Stimulated activated CD4-positive, alpha-beta T cell treated with anti-CD3 and anti-CD28 coated beads, Interleukin-4, amount 100 ng/mL, for 4 hours (primary cell): ENCODE measurements at regions not wholly inside any gene's neighbourhood (a gene's known extent, or its start where the extent isn't known, plus 50 kb on each side); places are given as distances from the start of the nearest gene placed in this dataset.

Source experiments
- DNase-seq, 2 experiments: peaks; one replicate each; pipeline ENCODE4 v3.0.0-alpha.2; 2020

DNA sequence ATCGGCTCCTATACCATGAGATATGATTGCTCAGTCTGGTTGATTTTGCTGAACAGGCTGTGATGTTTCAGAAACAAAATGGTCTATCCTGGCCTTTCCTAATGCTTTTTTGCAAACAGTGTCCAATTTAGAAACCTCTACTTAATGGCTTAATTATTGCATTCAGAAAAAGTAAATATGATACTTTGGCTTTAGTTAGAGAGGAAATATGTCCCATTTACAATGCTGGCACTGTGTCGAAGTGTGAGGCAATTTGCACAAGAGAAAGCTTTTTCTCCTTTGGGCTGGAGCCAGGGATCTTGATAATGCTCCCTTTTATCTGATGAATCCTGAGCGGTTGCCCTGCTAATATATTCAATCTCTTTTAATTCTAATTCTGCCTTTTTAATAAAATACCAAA, 418.9 kb downstream of the EPHA4 start:
- DNase-seq: no peak

DNA sequence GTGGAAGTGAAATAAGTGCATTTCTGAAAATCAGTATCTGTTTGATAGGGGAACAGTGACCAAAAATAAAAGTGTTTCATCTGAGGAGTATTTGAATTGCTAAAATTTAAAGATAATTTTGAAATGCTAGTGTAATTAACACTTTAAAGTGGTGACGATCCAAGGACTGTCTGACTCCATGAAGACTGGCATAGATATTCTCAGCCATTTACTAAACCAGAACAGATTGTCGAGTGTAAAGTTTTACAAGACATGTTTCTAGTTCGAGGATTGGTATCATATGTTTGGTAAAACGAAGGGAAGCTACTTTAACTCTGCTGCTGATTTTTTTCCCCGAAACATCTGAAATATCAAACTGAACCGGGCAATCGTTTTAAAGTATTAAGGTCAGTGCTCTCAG, 417.9 kb downstream of the EPHA4 start:
- no peak for DNase-seq

DNA sequence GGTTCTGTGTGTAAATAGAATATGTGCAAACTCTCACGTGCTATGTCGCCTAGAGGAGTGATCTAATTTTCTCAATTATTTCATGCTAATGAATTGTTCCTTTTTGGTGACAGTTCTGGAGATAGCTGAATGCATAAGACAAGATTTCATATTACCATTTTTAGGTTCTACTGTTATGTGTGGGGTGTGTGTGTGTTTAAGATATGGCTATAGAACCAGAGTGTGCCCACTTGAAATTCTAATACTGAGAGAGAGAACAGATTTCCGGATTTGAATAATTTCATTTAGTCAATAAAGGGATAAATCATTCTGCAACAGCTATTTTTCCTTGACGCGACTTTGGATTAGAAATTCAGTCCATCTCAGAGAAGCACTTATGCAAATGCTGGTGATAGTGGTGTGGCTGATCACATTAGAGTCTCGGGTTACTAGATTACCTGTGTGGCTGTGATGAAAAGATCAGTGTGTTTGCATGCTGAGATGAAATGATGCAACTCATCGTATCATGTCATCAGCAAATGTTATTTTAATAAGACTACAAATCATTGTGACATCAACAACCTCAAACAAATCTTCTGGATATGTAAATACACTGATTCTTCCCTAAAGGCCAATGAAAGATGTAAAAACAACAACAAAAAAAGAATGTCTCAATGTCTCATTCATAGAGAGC, 415.9 kb downstream of the EPHA4 start:
- DNase-seq: no peak

DNA sequence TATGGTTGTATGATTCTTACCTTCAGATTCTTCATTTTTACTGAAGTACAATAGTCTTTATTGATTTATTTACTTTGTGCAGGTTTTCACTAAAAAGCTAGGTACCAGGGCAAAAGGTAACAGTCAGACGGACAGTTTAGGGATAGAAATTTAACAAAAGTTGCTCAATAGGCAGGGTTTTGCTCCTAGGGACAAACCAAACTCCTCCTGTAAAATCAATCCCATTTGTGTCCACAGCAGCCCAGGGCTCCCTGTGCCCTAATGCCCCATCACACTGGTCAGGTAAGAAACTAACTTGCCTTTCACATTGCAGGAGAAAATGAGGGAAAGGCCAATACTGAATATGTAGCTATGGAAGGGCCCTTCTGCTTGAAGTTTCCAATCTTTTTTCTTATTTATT, 410.9 kb downstream of the EPHA4 start:
- no peak for DNase-seq

DNA sequence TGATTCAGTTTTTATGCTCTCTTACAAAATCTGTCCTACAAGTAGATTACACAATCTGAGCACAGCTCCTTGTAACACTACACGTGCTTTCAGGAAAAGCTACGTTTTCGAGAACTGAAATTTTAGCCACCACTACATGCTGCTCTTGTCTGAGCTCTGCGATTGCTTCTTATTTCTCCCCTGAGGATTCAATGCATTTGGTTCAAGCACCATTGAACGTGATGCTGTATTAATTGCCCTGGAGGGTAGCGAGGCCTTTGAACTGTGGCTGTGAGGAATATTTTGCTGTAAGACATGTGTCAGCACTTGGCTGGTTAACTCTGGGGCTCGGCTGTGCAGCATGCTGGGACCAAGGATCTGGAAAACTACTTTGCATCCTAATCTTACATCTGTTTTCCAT, 405.8 kb downstream of the EPHA4 start:
- no peak for DNase-seq

DNA sequence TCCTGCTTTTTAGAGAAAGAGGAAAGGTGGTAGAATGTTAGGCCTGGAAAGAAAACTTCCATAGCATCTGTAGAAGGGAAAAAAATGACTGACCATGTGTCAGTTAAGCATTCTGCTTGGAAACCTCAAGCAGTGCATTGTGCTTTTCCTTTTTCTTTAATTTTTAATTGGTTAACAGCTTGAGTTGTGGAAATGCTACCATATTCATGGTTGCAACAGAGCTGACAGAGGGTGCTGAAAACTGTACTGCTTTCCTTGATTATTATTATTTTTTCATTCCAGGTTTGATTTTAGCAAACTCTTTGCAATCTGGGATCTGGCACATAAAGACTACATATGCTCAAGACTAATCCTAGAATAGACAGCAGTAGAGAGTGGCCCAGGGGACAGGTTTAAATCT, 404.5 kb downstream of the EPHA4 start:
- no peak for DNase-seq

DNA sequence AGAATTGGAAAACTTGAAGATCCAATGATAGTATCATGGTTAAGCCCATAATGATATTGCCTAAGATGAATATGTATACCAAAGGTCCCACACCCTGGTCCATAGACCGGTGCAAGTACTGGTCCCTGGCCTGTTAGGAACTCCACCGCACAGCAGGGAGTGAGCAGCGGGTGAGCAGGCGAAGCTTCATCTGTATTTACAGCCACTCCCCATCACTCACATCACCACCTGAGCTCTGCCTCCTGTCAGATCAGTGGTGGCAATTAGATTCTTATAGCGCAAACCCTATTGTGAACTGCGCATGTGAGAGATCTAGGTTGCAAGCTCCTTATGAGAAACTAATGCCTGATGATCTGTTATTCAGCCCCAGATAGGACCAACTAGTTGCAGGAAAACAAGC, 402.4 kb downstream of the EPHA4 start:
- DNase-seq: no peak

DNA sequence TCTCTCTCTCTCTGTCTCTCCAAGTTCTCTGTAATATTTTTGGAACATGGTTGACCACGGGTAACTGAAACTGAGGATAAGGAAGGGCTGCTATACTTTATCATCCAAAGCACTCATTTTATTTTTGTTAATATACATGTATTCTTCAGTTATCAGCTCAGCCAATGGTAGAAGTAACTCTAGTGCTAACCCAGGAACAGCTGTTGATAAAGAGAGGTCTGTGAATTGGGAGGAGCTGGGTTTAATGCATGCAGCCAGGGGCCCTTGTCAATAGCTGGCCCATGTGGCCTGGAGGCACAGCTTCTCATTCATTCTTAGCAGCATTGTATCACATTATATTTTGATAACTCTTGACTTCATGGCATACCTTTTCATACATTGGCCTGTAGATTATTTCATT, 401.6 kb downstream of the EPHA4 start:
- DNase-seq: no peak

DNA sequence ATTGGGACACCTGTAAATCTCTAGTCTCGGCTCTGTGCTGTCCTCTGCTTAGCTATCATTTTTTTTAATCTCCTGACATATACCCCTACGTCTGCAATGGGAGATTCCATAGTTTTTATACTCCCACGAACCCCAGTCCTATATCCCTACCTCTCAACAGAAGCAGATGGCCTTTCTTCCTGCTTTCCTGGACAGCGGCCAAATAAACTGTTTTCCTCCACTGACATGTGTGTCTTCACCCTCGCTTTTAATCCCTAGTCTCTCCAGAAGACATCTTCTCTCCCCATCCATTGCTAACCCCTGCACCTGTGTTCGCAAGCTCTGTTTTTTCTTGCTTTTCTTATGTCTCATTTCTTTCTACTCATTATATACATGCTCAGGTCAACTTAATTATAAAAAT, 395.4 kb downstream of the EPHA4 start:
- DNase-seq: no peak

DNA sequence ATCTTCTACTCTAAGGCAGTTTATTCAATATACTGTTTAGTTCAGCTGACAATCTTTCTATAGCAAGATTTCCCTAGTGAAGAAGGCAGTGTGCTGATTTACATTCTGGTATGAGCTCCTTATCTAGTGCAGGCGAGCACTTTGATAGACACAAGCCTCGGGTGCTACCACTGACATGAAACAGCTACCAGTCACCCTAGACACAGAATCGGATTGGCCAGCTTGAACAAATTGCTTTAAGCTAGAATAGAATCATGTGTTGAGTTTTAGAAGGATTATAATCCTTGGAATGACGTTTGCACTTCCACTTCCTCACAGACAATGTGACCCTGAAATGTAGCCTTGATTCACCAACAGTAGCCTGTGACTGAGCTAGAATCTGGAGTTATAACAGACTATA, 394.0 kb downstream of the EPHA4 start:
- no peak for DNase-seq

DNA sequence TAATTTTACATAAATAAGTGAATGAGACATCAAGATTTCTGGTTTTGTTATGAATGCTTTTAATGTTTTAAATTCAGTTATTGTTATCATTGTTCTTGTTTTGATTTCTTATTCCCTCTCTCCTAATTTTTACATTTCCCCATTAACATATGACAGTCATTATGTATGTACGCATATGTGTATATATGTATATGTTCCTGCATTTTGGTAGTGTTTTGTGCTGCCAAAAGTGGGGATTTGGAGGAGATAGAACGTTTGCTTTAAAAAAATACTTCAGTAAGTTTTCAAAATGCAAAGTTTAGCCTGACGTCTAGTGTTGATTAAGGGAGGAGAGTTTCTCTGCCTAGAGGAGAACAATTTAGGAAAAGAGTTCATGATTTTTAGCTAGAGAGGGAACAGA, 385.2 kb downstream of the EPHA4 start:
- no peak for DNase-seq

DNA sequence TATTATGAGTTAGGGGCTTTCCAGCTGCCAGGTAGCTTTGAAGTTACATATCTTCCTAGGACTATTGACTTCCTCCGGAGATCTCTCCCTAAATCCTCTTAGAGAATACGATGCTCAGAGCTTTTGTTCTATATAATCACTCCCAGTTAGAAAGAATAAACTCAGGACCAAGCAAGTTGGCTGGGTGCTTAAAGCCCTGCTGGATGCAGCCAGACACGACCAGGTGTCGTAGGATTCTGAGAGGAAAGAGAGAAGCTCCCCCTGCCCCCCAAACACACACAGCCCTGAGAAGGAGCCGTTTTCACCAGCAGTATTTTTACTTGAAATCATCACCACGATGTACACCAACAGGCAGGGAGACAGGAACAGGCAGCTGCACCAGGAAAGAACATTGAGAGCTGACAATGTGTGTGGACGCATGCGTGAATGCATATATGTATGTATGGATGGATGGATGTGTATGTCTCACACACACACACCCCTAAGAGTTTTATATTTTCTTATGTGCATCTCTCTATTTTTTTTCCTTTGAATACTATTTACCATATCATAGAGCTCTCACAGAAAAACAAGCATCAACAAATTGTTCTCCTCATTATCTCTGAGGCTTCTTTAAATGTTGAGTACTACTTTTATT, 382.6 kb downstream of the EPHA4 start:
- DNase-seq: no peak

DNA sequence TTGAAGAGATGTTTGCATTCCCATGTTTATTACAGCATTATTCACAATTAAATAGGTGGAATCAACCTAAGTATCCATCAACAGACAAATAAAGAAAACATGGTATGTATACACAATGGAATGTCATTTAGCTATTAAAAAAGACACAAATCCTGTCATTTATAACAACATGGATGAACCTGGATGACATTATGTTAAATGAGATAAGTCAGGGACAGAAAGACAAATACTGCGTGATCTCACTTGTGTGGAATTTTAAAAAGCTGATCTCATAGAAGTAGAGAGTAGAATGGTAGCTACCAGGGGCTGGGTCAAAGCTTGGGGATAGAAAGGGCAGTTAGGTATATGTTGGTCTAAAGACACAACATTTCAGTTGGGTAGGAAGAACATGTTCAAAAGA, 376.3 kb downstream of the EPHA4 start:
- no peak for DNase-seq

DNA sequence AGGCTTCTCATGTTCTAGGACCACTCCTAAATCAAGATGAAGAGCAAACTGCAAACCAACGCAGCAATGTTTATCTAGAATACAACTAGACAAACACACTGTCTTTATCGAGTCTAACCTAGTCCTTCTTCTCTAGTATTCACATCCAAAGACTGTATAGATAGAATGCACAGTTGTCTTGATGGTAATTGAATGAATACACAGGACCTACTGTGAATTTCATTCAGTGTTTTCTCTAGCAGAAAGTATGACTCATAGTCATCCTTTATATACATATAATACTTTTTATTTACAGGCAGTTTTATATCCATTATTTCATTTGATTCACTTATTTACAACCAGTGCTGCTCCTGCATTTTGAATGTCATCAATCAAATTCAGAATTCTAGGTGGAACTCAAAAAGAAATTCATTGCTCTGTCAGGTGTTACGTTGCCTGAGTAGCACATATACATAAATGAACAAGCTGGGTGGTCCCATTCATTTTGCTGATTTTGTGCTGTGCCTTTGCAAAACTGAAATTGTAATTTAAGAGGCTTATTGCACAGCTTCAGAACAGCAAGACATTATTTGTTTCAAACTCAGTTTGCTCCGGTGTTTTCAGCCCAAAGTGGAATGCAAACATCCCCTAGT, 374.8 kb downstream of the EPHA4 start:
- no peak for DNase-seq

DNA sequence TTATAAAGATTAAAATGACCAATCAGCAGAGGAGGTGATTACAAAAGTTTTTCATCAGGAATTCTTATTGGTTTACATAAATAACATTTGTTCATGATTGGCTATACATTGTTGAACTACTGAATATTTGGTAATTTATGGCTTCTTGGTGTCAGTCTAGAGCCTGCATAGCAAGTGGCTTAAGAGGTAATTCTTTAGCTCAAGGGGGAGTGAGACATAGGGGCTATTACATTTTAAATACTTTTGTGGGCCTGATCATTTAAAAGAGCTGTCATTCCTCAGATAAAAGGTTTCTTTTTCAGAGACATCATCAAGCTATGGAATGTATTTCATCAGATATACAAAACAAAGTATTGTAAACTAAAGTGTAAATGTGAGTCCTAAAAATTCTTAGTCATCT, 373.8 kb downstream of the EPHA4 start:
- DNase-seq: no peak

DNA sequence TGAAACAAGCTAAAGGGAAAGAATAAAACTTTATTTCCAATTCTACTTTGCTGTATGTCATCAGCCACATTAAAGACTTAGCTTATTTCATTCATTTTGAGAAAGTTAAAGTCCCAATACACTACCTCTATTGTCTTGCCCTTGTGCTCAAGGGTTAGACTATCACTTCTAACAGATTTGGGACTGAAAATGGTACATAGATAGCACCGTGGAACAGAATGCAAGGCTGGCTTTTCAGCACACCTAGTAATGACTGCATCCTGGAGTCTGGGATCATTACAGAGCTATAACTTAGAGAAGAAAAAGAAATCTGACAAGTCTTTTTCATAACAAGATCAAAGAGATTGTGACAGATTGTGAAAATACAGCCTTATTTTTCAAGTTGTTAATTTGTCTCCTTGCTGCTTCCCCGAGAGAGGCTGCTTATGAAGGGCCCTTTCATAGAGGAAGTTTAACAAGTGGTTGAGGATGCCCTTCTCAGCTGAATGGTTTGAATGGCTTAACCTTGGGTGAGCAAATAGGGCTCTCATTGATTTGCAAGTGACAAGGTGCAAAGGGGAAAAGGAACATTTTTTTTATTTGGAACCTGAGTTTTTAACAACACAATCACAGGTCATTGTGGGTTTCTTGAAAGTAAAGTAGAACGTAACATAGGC, 371.8 kb downstream of the EPHA4 start:
- no peak for DNase-seq

DNA sequence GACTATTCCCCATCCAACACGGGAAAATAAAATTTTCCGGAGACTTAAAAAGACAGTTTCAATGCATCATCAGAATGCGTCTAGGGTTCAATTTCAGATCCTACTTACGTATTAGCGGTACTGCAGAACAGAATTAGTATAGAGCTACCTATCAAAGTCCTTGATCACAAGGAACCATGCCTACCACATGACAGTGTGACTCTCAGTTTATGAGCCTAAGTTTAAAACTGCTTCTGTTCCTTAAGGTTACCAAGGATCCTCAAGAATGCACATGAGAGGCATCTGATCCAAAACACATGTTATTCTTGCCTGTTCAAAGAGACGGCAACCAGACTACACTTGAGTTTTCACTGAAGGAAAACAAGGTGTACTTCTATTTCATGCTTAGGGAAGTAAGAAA, 369.7 kb downstream of the EPHA4 start:
- no peak for DNase-seq

DNA sequence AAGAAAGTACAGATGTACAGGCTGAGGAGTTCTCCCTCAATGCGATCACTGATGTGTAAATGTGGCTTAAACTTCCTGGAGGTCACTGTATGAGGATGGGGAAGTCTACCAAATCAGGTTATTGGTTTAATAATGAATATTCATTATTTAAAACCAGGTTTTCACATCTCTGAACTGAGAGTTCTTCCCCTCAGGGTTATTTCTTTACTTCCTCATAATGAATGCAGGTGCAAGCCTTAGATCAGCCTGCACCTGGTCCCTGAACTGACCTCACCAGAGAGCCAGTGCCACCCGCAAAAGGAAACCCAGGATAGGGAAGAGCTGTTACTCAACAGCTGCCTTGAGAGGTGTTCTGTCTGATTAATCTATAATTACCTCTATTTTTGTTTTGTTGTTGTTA, 369.0 kb downstream of the EPHA4 start:
- DNase-seq: no peak

DNA sequence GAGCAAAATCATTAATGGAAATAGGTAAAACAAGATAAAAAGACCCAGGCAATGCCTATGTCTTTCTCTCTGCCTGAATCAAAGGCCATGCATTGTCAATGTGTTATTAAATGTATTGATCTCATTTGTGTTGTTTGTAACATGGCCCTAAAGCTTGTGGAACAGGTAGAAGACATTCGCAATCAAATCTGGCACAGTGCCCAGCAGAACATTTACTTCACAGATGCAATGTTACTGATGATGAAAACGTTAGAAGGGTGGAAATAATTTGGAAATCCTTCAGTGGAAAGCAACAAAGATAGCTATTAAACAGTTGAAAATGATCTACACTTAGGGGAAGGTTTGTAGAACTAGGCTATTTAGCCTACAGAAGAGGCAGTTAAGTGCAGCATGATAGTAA, 368.2 kb downstream of the EPHA4 start:
- DNase-seq: no peak

DNA sequence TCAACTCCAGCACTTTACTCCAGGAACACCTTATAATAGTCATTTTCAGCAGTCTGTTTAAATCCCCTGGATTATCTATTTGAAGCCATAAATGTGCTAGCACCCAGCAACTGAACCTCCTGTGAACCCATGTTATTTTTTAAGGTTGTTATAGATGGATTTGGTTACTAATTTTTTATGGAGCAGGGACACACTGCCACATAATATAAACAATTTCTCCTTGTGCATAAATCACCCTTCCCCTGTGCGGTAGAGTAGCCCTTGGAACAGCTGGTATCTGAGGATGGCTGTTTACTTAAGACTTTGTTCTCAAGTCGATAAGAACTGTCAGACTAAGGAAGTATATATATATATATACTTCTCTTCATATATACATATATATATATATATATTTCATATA, 367.4 kb downstream of the EPHA4 start:
- no peak for DNase-seq

DNA sequence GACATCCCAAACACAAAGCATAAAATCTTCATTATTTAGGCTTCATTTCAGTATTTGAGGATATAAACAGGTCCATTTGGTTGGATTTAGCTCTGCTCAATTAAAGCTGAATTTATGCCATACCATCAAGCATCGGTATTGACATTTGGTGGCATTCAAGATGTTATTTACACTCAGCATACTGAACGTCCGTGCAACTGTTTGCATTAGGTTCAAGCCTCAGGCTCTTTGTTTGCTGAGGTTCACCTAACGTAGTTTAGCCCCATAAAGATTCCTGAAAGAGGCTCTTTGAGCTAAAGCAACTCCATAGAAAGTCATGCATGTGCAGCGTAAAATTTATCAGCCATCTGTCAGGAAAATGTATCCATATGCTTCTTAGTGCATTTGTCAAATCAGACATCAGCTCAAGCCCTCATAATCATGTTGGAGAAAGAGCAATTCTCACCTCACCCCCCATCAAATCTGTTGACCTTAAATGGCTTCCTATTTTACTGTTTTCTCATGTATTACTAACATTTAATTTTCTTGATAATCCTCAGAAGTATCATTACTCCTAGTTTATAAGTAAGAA, 366.9 kb downstream of the EPHA4 start:
- no peak for DNase-seq

DNA sequence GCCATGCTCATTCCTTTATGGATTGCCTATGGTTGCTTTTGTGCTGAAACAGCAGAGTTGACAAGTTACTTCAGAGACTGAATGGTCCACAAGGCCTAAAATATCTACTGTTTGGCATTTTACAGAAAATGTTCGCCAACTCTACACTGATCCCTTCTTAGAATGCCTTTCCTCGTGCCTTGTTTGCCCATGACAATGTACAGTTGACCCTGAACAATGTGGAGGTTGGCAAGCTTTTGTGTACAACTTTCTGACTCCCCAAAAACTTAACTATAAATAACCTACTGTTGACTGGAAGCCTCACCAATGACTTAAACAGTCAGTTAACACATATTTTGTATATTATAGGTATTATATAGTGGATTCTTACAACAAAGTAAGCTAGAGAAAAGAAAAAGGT, 361.4 kb downstream of the EPHA4 start:
- DNase-seq: no peak

DNA sequence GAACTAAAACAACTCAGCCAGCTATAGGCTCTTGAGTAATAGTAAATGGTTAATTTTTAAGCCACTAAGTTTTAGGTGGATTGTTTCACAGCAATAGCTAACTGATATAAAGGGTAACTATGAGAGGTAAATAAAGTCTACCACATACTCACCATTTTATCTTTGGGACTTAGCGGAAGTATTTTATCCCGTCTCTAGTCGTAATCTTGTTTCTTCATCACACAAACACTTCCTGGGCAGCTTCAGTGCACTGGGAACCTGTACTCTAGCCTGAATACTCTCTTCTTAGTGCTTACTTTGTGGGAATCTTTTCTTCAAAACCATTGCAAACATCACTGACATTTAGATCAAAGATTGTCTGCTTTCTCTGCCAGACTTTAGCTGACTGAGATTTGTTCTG, 360.5 kb downstream of the EPHA4 start:
- no peak for DNase-seq

DNA sequence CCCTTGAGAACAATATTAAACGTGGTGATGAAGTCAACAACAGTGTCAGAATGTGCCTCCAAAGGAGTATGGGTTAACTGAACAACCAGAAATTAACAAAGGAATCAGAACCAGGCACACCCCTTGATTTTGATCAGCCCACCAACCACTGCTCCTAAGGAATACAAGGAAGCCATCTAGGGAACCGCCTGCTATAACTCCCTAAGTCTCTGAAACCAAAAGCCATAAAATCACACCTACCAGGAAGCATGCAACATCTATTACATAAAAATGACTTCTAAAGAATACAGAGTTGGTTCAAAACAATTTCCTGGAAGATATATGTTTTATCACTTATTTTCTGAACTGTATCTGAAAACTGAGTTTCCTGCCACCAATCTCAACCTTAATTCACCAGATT, 360.0 kb downstream of the EPHA4 start:
- no peak for DNase-seq
